Esophagus squamous epithelium (tissue), 4 donors: ENCODE measurements at regions not wholly inside any gene's neighbourhood (a gene's known extent, or its start where the extent isn't known, plus 50 kb on each side); places are given as distances from the start of the nearest gene placed in this dataset.

Source experiments
- CTCF ChIP-seq, 6 experiments: fragments of 450-650 bp in 4 of 6; fragments of 200-600 bp in 2 of 6; sonication (generic) in 2 of 6; IDR thresholded peaks; one replicate each; pipeline ENCODE4 v1.5.1; 2016 to 2019; ENCODE audit warnings: antibody characterized with exemption in 6 of 6, mild to moderate bottlenecking in 4 of 6, moderate library complexity in 4 of 6
- POLR2A ChIP-seq, 4 donors: fragments of 450-650 bp; IDR thresholded peaks; one replicate each; pipeline ENCODE4 v1.6.1; 2017; ENCODE audit warnings: antibody characterized with exemption in 4 of 4, mild to moderate bottlenecking in 4 of 4, moderate library complexity in 3 of 4

- TF ChIP-seq CTCF (IDR thresholded peaks at IDR 0.05) = no peak
- TF ChIP-seq POLR2A (IDR thresholded peaks at IDR 0.05) = no peak
Measured at GRCh38 chr3:98705694-98706093, 57.4 kb upstream of the ST3GAL6 start.
